ENCODE measurements at regions not wholly inside any gene's neighbourhood (a gene's known extent, or its start where the extent isn't known, plus 50 kb on each side); places are given as distances from the start of the nearest gene placed in this dataset.

- TF ChIP-seq CTCF (IDR thresholded peaks at IDR 0.05) (no peak), ZFX (IDR thresholded peaks at IDR 0.05; ENCODE audit: borderline replicate concordance) (no peak)
Observed at GRCh38 chr15:61644550-61644949, 415.4 kb upstream of the RORA start.

GRCh38 chr15:61641645-61642044 is 412.5 kb upstream of the RORA start:
- H3K27ac ChIP-seq, result no peak overlapping the region
- TF ChIP-seq CTCF (IDR thresholded peaks at IDR 0.05) (no peak), ZFX (IDR thresholded peaks at IDR 0.05; ENCODE audit: borderline replicate concordance) (no peak)

More at GRCh38 chr15:61644550-61644949, 415.4 kb upstream of the RORA start:
- H3K27ac ChIP-seq, result no peak overlapping the region

GRCh38 chr15:61640756-61641155 is 411.7 kb upstream of the RORA start:
- TF ChIP-seq CTCF (IDR thresholded peaks at IDR 0.05) (no peak), ZFX (IDR thresholded peaks at IDR 0.05; ENCODE audit: borderline replicate concordance) (no peak)
- no peak overlapping the region for H3K27ac ChIP-seq

DNA sequence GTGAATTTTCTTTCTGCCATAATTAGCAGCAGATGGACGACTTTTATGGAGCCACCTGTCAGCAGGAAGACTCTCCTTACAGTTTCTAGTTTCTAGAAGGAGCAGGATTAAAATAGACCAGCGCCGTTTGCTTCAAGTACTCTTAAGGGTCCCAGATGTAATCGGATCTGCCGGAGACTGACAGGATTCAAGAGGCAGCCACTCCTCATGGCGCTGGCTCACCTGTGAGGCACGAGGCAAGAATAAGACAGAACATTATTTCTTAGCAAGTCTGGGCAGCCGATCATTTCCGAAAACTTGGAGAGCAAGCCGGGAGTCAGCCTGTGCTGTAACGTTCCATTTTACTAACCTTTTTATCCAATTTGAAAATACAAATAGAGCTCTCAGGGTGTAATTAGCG is 410.4 kb upstream of the RORA start:
- no peak overlapping the region for H3K27ac ChIP-seq
- no peak for TF ChIP-seq ZFX (IDR thresholded peaks at IDR 0.05; ENCODE audit: borderline replicate concordance)
- no peak for TF ChIP-seq CTCF (IDR thresholded peaks at IDR 0.05)

DNA sequence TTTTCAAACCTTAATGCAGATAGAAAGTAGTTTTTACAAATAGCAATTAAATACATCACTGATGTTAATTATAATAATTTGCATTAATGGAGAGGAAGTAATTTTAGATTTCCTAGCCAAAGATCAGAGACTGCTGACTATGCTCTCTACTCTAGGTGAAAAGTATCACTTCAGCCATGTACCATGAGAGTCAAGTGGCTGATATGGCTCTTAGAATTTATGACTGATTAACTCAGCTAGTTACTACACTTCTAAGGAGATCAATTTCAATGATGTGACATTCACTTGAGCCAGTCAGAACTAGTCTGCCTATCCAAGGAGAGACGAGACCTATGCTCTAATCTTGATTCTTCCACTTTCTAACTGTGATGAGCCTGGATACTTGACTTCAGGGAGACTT is 405.7 kb upstream of the RORA start:
- no peak overlapping the region for H3K27ac ChIP-seq
- TF ChIP-seq ZFX (IDR thresholded peaks at IDR 0.05; ENCODE audit: borderline replicate concordance) (no peak), CTCF (IDR thresholded peaks at IDR 0.05) (no peak)

DNA sequence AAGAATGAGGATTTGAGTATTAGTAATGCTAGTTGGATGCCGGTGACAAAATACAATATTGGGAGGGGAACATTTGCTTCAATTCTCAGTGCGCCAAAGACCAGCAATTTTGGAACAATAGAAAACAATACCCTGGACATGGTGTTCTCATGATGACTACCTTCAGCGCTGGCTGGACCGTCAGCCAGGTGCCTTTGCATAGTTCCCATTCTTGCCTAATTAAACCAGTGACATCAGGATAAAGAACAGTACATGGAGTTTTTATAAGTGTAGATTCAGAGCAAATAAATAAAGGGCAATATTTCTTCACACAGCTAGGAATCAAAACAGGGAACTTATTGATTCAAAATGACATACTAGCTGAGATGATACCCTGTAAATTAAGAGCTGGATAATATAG is 404.8 kb upstream of the RORA start:
- H3K27ac ChIP-seq, result no peak overlapping the region
- TF ChIP-seq CTCF (IDR thresholded peaks at IDR 0.05), result no peak
- no peak for TF ChIP-seq ZFX (IDR thresholded peaks at IDR 0.05; ENCODE audit: borderline replicate concordance)

GRCh38 chr15:61629269-61629668 is 400.2 kb upstream of the RORA start:
- no peak overlapping the region for H3K27ac ChIP-seq
- TF ChIP-seq CTCF (IDR thresholded peaks at IDR 0.05), result no peak
- TF ChIP-seq ZFX (IDR thresholded peaks at IDR 0.05; ENCODE audit: borderline replicate concordance), result no peak
